ENCODE measurements at regions not wholly inside any gene's neighbourhood (a gene's known extent, or its start where the extent isn't known, plus 50 kb on each side); places are given as distances from the start of the nearest gene placed in this dataset.

- TF ChIP-seq POLR2A (IDR thresholded peaks at IDR 0.05), result no peak
- no peak for TF ChIP-seq CTCF (IDR thresholded peaks at IDR 0.05)
- TF ChIP-seq EP300 (IDR thresholded peaks at IDR 0.05; ENCODE audit: low read depth), result no peak
These were observed 53.3 kb upstream of the CNTNAP5 start for GRCh38 chr2:123971564-123972318.
